CD4-positive, alpha-beta T cell (primary cell): ENCODE measurements at regions not wholly inside any gene's neighbourhood (a gene's known extent, or its start where the extent isn't known, plus 50 kb on each side); places are given as distances from the start of the nearest gene placed in this dataset.

Source experiments
- ATAC-seq: fragments of 200-7000 bp; cut with Tn5 transposase; one replicate; pipeline ENCODE4 v1.10.0; 2022; ENCODE audit warnings: mild to moderate bottlenecking; ENCODE audit not compliant: poor library complexity
- CTCF ChIA-PET: fragments of 350-600 bp; sonication (Branson Sonifier 250); formaldehyde crosslinking; loops from one replicate; lab custom pipeline; 2021; ENCODE audit warnings: antibody characterized with exemption, inconsistent platforms; lab: Charles Lee
- POLR2A ChIA-PET: fragments of 350-600 bp; sonication (Branson Sonifier 250); formaldehyde crosslinking; loops from one replicate; lab custom pipeline; 2021; ENCODE audit warnings: antibody characterized with exemption, inconsistent platforms; lab: Charles Lee
- DNase-seq, 14 experiments: peaks; one replicate each; pipeline ENCODE4 v3.0.0-alpha.2; 2013 to 2020; ENCODE audit warnings: mixed read lengths in 2 of 14
- H3K27ac ChIP-seq, 2 donors: one replicate each; pipeline versions ENCODE4 v1.5.1 to v1.7.0; 2013; ENCODE audit warnings: low read length in 2 of 2, low read depth in 1 of 2, mild to moderate bottlenecking in 1 of 2
- H3K27me3 ChIP-seq, 2 experiments: 1 replicate in 1 of 2; 2 replicates in 1 of 2; pipeline versions ENCODE4 v1.6.1 to v1.7.0; 2013; ENCODE audit warnings: low read length in 2 of 2, control low read depth in 1 of 2, mild to moderate bottlenecking in 1 of 2, moderate library complexity in 1 of 2; ENCODE audit not compliant: insufficient read depth in 2 of 2, control insufficient read depth in 1 of 2
- H3K36me3 ChIP-seq: one replicate; pipeline ENCODE4 v1.6.1; 2013; ENCODE audit warnings: low read length, control low read depth; ENCODE audit not compliant: insufficient read depth
- H3K4me1 ChIP-seq: one replicate; pipeline ENCODE4 v1.6.1; 2013; ENCODE audit warnings: low read length, control low read depth; ENCODE audit not compliant: insufficient read depth
- H3K4me3 ChIP-seq: one replicate; pipeline ENCODE4 v1.5.1; 2013; ENCODE audit warnings: mild to moderate bottlenecking, low read length, moderate library complexity
- H3K9me3 ChIP-seq, 2 experiments: 1 replicate in 1 of 2; 2 replicates in 1 of 2; pipeline versions ENCODE4 v1.6.1 to v1.7.0; 2013; ENCODE audit warnings: low read length in 2 of 2, mild to moderate bottlenecking in 2 of 2, control low read depth in 1 of 2, moderate library complexity in 1 of 2; ENCODE audit not compliant: control insufficient read depth in 1 of 2, insufficient read depth in 1 of 2
- H3K27ac Mint-ChIP-seq: one replicate; pipeline ENCODE4 v1.8.0; 2020; ENCODE audit warnings: mixed read lengths
- H3K27me3 Mint-ChIP-seq: one replicate; pipeline ENCODE4 v1.8.0; 2021; ENCODE audit warnings: mixed read lengths
- H3K36me3 Mint-ChIP-seq: one replicate; pipeline ENCODE4 v1.8.0; 2021; ENCODE audit warnings: low read depth, mixed read lengths
- H3K4me1 Mint-ChIP-seq: one replicate; pipeline ENCODE4 v1.8.0; 2021; ENCODE audit warnings: low read depth, mixed read lengths
- H3K4me3 Mint-ChIP-seq: one replicate; pipeline ENCODE4 v1.8.0; 2020; ENCODE audit warnings: mild to moderate bottlenecking, mixed read lengths
- H3K9me3 Mint-ChIP-seq: one replicate; pipeline ENCODE4 v1.8.0; 2020; ENCODE audit warnings: mixed read lengths
- CTCF ChIP-seq: fragments of 200-600 bp; IDR thresholded peaks from one replicate; pipeline ENCODE4 v1.8.0; 2022; ENCODE audit warnings: antibody characterized with exemption, mild to moderate bottlenecking
- intact Hi-C, 2 experiments: fragments of 100-400 bp; cut with DNase I in 1 of 2; cut with micrococcal nuclease in 1 of 2; formaldehyde crosslinking; loops; one replicate each; pipeline versions ENCODE4 v1.15.1 to v1.9.0; 2023 to 2025; cut with DNase I, micrococcal nuclease

GRCh38 chr14:62602712-62603111 is 442.5 kb downstream of the KCNH5 start:
- no peaks in the 10 kb centered on the region for H3K36me3 ChIP-seq
- DNase-seq, result no peak
- Mint-ChIP-seq H3K27ac (no peak overlapping the region), H3K36me3 (no peaks in the 10 kb centered on the region), H3K4me3 (no peak overlapping the region), H3K27me3 (no peaks in the 10 kb centered on the region), H3K4me1 (no peaks in the 10 kb centered on the region), H3K9me3 (peaks cover 9% of the 10 kb centered on the region)
- intact Hi-C loops, result no loop called here
- H3K27me3 ChIP-seq, result no peaks in the 10 kb centered on the region
- ChIA-PET POLR2A (no interaction called here), CTCF (no interaction called here)
- H3K4me3 ChIP-seq, result no peak overlapping the region
- TF ChIP-seq CTCF, result no peak
- H3K27ac ChIP-seq, result no peak overlapping the region
- peaks cover 7 to 8% of the 10 kb centered on the region in 2 experiments for H3K9me3 ChIP-seq
- H3K4me1 ChIP-seq, result no peaks in the 10 kb centered on the region
- ATAC-seq, result no peak

- Histone ChIP-seq H3K36me3 (no peaks in the 10 kb centered on the region), H3K27me3 (no peaks in the 10 kb centered on the region), H3K4me1 (no peaks in the 10 kb centered on the region), H3K9me3 (peaks cover 0 to 8% of the 10 kb centered on the region in 2 experiments), H3K4me3 (no peak overlapping the region), H3K27ac (no peak overlapping the region)
- ChIA-PET POLR2A (no interaction called here), CTCF (no interaction called here)
- no peak overlapping the region for H3K27ac Mint-ChIP-seq
- peaks cover 10% of the 10 kb centered on the region for H3K9me3 Mint-ChIP-seq
- ATAC-seq (no peak), DNase-seq (no peak)
- TF ChIP-seq CTCF, result no peak
- no peaks in the 10 kb centered on the region for H3K27me3 Mint-ChIP-seq
- H3K4me1 Mint-ChIP-seq, result no peaks in the 10 kb centered on the region
- no peaks in the 10 kb centered on the region for H3K36me3 Mint-ChIP-seq
- H3K4me3 Mint-ChIP-seq, result no peak overlapping the region
- intact Hi-C loops, result no loop called here
Measured at GRCh38 chr14:62604524-62604923, 440.7 kb downstream of the KCNH5 start.

GRCh38 chr14:62614122-62614521 is 431.1 kb downstream of the KCNH5 start:
- Mint-ChIP-seq H3K9me3 (peaks cover 3% of the 10 kb centered on the region), H3K36me3 (no peaks in the 10 kb centered on the region), H3K4me1 (no peaks in the 10 kb centered on the region), H3K27ac (no peak overlapping the region), H3K27me3 (no peaks in the 10 kb centered on the region), H3K4me3 (no peak overlapping the region)
- Histone ChIP-seq H3K4me1 (no peaks in the 10 kb centered on the region), H3K9me3 (no peaks in the 10 kb centered on the region), H3K36me3 (no peaks in the 10 kb centered on the region), H3K27ac (no peak overlapping the region), H3K4me3 (no peak overlapping the region), H3K27me3 (no peaks in the 10 kb centered on the region)
- CTCF ChIA-PET, result no interaction called here
- POLR2A ChIA-PET, result no interaction called here
- intact Hi-C loops, result no loop called here
- DNase-seq (no peak), ATAC-seq (no peak)
- TF ChIP-seq CTCF, result no peak
